GM13977 (cell line): ENCODE measurements at regions not wholly inside any gene's neighbourhood (a gene's known extent, or its start where the extent isn't known, plus 50 kb on each side); places are given as distances from the start of the nearest gene placed in this dataset.

Experiments used
- DNase-seq: peaks from one replicate; pipeline ENCODE4 v3.0.0; 2012; ENCODE audit warnings: low spot score
- in situ Hi-C: fragments of 300-500 bp; cut with MboI; formaldehyde crosslinking; loops from one replicate; pipeline ENCODE4 v1.12.0; 2022; ENCODE audit warnings: low sequenced_read_pairs, low pct_unique_long_range_greater_than_20kb, mixed read lengths, inconsistent platforms; ENCODE audit not compliant: unreplicated experiment
- TF ChIP-seq, protein P1 (sequence below): IDR thresholded peaks from 2 replicates; pipeline ENCODE4 v1.5.1; 2012; ENCODE audit warnings: mild to moderate bottlenecking, control low read depth; ENCODE audit not compliant: insufficient read depth; ENCODE audit errors: extremely low read depth, missing control alignments

DNA sequence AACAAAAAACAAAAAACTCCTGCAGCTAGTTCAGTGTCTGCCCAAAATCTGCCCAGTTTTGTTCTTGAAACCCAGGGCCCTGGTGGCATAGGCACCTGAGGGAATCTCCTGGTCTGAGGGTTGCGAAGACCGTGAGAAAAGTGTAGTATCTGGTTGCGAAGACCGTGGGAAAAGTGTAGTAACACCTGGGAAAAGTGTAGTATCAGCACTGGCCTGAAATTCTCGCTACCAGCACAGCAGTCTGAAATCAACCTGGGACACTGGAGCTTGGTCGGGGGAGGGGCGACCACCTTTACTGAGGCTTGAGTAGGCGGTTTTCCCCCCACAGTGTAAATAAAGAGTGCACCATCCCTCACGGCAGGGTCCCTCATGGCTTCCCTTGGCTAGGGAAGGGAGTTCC, 82.5 kb upstream of the SP4 start:
- TF ChIP-seq, protein P1, sequence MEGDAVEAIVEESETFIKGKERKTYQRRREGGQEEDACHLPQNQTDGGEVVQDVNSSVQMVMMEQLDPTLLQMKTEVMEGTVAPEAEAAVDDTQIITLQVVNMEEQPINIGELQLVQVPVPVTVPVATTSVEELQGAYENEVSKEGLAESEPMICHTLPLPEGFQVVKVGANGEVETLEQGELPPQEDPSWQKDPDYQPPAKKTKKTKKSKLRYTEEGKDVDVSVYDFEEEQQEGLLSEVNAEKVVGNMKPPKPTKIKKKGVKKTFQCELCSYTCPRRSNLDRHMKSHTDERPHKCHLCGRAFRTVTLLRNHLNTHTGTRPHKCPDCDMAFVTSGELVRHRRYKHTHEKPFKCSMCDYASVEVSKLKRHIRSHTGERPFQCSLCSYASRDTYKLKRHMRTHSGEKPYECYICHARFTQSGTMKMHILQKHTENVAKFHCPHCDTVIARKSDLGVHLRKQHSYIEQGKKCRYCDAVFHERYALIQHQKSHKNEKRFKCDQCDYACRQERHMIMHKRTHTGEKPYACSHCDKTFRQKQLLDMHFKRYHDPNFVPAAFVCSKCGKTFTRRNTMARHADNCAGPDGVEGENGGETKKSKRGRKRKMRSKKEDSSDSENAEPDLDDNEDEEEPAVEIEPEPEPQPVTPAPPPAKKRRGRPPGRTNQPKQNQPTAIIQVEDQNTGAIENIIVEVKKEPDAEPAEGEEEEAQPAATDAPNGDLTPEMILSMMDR, result no peak
- in situ Hi-C loops, result no loop called here
- DNase-seq, result no peak

DNA sequence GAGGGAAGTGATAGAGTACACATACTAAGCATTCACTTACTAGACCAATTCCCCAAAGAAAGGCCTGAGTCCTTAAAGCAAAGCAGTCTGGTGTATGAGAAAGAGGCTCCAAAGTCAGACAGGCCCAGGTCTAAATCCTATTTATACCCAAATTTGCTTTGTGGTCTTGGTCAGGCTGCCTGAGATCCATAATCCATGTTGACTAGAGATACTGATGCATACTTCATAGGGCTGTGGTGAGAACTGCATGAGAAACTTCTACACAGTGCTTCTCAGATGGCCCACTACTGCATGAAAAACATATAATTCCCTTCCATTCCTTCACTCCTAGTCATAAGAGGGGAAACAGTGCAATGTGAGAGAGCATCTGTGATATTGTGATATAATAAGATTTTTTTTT, 81.6 kb upstream of the SP4 start:
- DNase-seq, result no peak
- in situ Hi-C loops, result no loop called here
- TF ChIP-seq, protein P1, result no peak

DNA sequence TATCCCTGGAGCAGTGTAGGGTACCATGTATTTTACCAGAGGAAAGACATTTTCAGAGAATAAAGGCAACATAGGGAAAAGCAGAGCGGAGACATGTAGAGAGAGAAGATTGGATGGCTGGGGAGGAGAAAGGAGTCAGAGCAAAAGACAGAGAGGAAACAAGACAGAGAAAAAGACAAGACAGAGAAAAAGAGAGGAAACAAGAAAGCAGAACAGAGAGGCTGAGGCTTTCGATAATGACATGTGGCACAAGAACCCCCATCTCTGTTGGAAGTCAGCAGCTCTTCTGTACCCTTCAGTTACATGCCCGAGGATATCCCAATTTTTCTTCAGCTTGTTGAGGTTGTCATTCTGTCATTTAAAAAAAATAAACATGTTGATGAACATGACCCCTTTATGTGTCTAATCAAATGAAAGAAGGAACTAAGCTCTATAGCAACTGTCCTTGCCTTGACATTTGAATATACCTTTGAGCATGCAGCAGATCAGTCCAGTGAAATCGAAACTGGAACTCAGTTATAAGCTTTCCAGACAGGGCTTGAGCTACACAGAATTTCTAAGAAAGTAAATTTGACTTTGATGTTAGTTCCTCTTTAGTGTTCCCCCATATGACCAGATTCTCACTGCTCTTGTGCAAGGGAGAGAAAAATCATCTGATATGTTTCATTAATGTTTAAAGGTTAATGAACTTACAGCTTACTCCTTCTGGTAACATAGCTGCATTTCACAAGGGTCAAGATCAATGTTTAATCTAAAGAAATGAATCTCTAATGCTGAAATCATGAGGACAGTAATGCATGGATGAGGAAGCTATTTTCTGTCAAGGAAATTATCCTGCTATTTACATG, 75.1 kb upstream of the SP4 start:
- TF ChIP-seq, protein P1, result no peak
- DNase-seq, result peak; percentile 53
- in situ Hi-C loops, result no loop called here

DNA sequence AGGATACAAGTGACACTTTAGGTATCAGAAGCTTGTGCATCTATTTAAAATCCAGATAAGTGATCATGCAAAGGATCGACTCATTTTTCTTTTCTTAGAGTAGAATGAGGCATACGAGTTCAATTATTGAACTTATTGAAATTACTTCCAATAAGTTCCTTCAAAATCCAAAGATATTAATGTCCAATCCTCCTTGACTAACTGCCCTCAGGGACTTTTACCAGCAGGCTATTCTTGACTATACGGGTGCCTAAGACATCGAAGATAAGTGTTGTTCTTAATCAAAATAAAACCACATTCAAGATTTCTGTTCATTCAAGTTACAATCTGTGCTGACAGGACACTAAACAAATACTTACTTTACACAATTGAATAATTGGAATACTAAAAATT, 74.5 kb upstream of the SP4 start:
- DNase-seq, result no peak
- in situ Hi-C loops, result no loop called here
- TF ChIP-seq, protein P1, result no peak

DNA sequence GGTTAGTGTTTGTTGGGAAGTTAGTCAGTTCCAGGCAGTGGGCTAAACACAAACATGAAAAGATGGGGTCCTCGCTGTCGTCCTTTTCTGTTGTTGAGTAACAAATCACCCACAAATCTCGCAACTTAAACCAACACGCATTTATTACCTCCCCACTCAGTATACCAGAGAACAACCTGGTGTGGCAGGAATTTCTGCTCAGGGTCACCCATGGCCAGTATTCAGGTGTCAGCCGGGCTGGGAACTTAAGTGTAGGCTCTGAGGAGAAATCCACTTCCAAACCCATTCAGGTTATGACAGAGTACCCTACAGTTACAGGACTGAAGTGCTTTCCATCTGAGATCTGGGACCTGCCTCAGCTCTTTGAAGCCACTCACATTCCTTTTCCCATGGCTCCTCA, 73.6 kb upstream of the SP4 start:
- TF ChIP-seq, protein P1, result no peak
- in situ Hi-C loops, result no loop called here
- DNase-seq, result no peak

DNA sequence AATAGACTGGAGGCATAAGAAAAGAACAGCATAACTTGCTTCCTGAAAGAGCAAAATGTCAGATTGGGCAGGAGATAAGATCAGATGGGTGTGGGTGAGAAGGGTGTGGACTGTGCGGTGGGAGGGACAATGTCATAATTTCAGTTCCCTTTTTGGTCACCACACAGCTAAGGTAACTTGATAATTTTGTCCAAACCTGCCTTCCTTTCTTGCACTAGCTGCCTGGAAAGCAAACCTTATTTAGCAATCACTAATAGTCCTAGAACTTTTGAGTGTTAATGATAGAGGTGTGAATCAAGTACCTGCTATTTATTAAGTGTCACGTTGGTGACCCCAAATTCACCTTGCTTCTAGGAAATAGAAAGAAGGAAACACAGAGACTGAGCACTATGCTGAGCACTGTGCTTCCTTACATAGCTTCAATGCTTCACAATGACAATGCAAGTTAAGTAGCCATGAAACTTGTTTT, 72.4 kb upstream of the SP4 start:
- peak; percentile 51 for DNase-seq
- in situ Hi-C loops, result no loop called here
- TF ChIP-seq, protein P1, result no peak
